ENCODE measurements at regions not wholly inside any gene's neighbourhood (a gene's known extent, or its start where the extent isn't known, plus 50 kb on each side); places are given as distances from the start of the nearest gene placed in this dataset.
"Not testable (repeated sequence)": the region's sequence is repeated elsewhere in the genome, so short reads cannot be mapped to it uniquely, and the experiment has no call there.

GRCh38 chr18:78820161-78820834 is 159.3 kb upstream of the SALL3 start:
- Histone ChIP-seq H3K27ac (ENCODE audit: low read depth in 1 of 2, low read length in 2 of 2) (no peak overlapping the region), H3K4me1 (ENCODE audit: control insufficient read depth in 1 of 2, insufficient read depth in 2 of 2, low read length in 2 of 2) (no peaks in the 10 kb centered on the region), H3K36me3 (ENCODE audit: control insufficient read depth in 1 of 2, insufficient read depth in 2 of 2, low read length in 1 of 2) (no peaks in the 10 kb centered on the region), H3K4me3 (ENCODE audit: low read length in 2 of 2) (no peak overlapping the region), H3K27me3 (ENCODE audit: control insufficient read depth in 1 of 2, insufficient read depth in 2 of 2, low read length in 1 of 2) (no peaks in the 10 kb centered on the region), H3K9me3 (ENCODE audit: control insufficient read depth, low read length) (no peaks in the 10 kb centered on the region)
- no peak for DNase-seq
- intact Hi-C loops (cut with DNase I): no loop called here
- ATAC-seq (ENCODE audit: low FRiP score): no peak
- WGBS, 2 donors: 68 to 75% methylated on average over 14 of the region's 14 CpGs

- Histone ChIP-seq H3K4me3 (ENCODE audit: low read length in 2 of 2) (no peak overlapping the region), H3K9me3 (ENCODE audit: control insufficient read depth, low read length) (no peaks in the 10 kb centered on the region), H3K4me1 (ENCODE audit: control insufficient read depth in 1 of 2, insufficient read depth in 2 of 2, low read length in 2 of 2) (no peaks in the 10 kb centered on the region), H3K27me3 (ENCODE audit: control insufficient read depth in 1 of 2, insufficient read depth in 2 of 2, low read length in 1 of 2) (no peaks in the 10 kb centered on the region), H3K36me3 (ENCODE audit: control insufficient read depth in 1 of 2, insufficient read depth in 2 of 2, low read length in 1 of 2) (no peaks in the 10 kb centered on the region), H3K27ac (ENCODE audit: low read depth in 1 of 2, low read length in 2 of 2) (no peak overlapping the region)
- DNase-seq (no peak), ATAC-seq (ENCODE audit: low FRiP score) (no peak)
- 66 to 72% methylated on average over 9 of the region's 9 CpGs for WGBS, 2 donors
- intact Hi-C loops (cut with DNase I): no loop called here
Measured at GRCh38 chr18:78821396-78821795, 158.2 kb upstream of the SALL3 start.

- 77 to 83% methylated on average over 27 of the region's 27 CpGs for WGBS, 2 donors
- no peaks in the 10 kb centered on the region for H3K4me1 ChIP-seq (ENCODE audit: control insufficient read depth in 1 of 2, insufficient read depth in 2 of 2, low read length in 2 of 2)
- H3K27ac ChIP-seq (ENCODE audit: low read depth in 1 of 2, low read length in 2 of 2): no peak overlapping the region
- no peaks in the 10 kb centered on the region for H3K27me3 ChIP-seq (ENCODE audit: control insufficient read depth in 1 of 2, insufficient read depth in 2 of 2, low read length in 1 of 2)
- ATAC-seq (ENCODE audit: low FRiP score) (no peak), DNase-seq (no peak)
- H3K4me3 ChIP-seq (ENCODE audit: low read length in 2 of 2): no peak overlapping the region
- intact Hi-C loops (cut with DNase I): no loop called here
- no peaks in the 10 kb centered on the region for H3K9me3 ChIP-seq (ENCODE audit: control insufficient read depth, low read length)
- no peaks in the 10 kb centered on the region for H3K36me3 ChIP-seq (ENCODE audit: control insufficient read depth in 1 of 2, insufficient read depth in 2 of 2, low read length in 1 of 2)
Measured at GRCh38 chr18:78822171-78822948, 157.3 kb upstream of the SALL3 start.

- no peaks in the 10 kb centered on the region for H3K4me1 ChIP-seq (ENCODE audit: control insufficient read depth in 1 of 2, insufficient read depth in 2 of 2, low read length in 2 of 2)
- no peaks in the 10 kb centered on the region for H3K36me3 ChIP-seq (ENCODE audit: control insufficient read depth in 1 of 2, insufficient read depth in 2 of 2, low read length in 1 of 2)
- no peak overlapping the region for H3K27ac ChIP-seq (ENCODE audit: low read depth in 1 of 2, low read length in 2 of 2)
- no peak for ATAC-seq (ENCODE audit: low FRiP score)
- no peak for DNase-seq
- H3K4me3 ChIP-seq (ENCODE audit: low read length in 2 of 2): no peak overlapping the region
- no peaks in the 10 kb centered on the region for H3K9me3 ChIP-seq (ENCODE audit: control insufficient read depth, low read length)
- 89 to 90% methylated on average over 15 of the region's 15 CpGs for WGBS, 2 donors
- intact Hi-C loops (cut with DNase I): no loop called here
- no peaks in the 10 kb centered on the region for H3K27me3 ChIP-seq (ENCODE audit: control insufficient read depth in 1 of 2, insufficient read depth in 2 of 2, low read length in 1 of 2)
Measured at GRCh38 chr18:78822949-78823285, 156.7 kb upstream of the SALL3 start.

GRCh38 chr18:78825168-78825567 is 154.4 kb upstream of the SALL3 start:
- Histone ChIP-seq H3K36me3 (ENCODE audit: control insufficient read depth in 1 of 2, insufficient read depth in 2 of 2, low read length in 1 of 2) (no peaks in the 10 kb centered on the region), H3K27me3 (ENCODE audit: control insufficient read depth in 1 of 2, insufficient read depth in 2 of 2, low read length in 1 of 2) (no peaks in the 10 kb centered on the region), H3K4me3 (ENCODE audit: low read length in 2 of 2) (no peak overlapping the region), H3K4me1 (ENCODE audit: control insufficient read depth in 1 of 2, insufficient read depth in 2 of 2, low read length in 2 of 2) (no peaks in the 10 kb centered on the region), H3K9me3 (ENCODE audit: control insufficient read depth, low read length) (no peaks in the 10 kb centered on the region), H3K27ac (ENCODE audit: low read depth in 1 of 2, low read length in 2 of 2) (no peak overlapping the region)
- WGBS, 2 donors: 78 to 83% methylated on average over 6 of the region's 6 CpGs
- ATAC-seq (ENCODE audit: low FRiP score) (no peak), DNase-seq (no peak)
- intact Hi-C loops (cut with DNase I): no loop called here

GRCh38 chr18:78826631-78827030 is 153.0 kb upstream of the SALL3 start:
- WGBS, 2 donors: 79 to 83% methylated on average over 4 of the region's 4 CpGs
- Histone ChIP-seq H3K4me1 (ENCODE audit: control insufficient read depth in 1 of 2, insufficient read depth in 2 of 2, low read length in 2 of 2) (no peaks in the 10 kb centered on the region), H3K36me3 (ENCODE audit: control insufficient read depth in 1 of 2, insufficient read depth in 2 of 2, low read length in 1 of 2) (no peaks in the 10 kb centered on the region), H3K4me3 (ENCODE audit: low read length in 2 of 2) (no peak overlapping the region), H3K27ac (ENCODE audit: low read depth in 1 of 2, low read length in 2 of 2) (no peak overlapping the region), H3K27me3 (ENCODE audit: control insufficient read depth in 1 of 2, insufficient read depth in 2 of 2, low read length in 1 of 2) (no peaks in the 10 kb centered on the region), H3K9me3 (ENCODE audit: control insufficient read depth, low read length) (no peaks in the 10 kb centered on the region)
- no peak for DNase-seq
- intact Hi-C loops (cut with DNase I): no loop called here
- ATAC-seq (ENCODE audit: low FRiP score): no peak

- Histone ChIP-seq H3K36me3 (ENCODE audit: control insufficient read depth in 1 of 2, insufficient read depth in 2 of 2, low read length in 1 of 2) (no peaks in the 10 kb centered on the region), H3K9me3 (ENCODE audit: control insufficient read depth, low read length) (no peaks in the 10 kb centered on the region), H3K27ac (ENCODE audit: low read depth in 1 of 2, low read length in 2 of 2) (no peak overlapping the region), H3K4me3 (ENCODE audit: low read length in 2 of 2) (no peak overlapping the region), H3K27me3 (ENCODE audit: control insufficient read depth in 1 of 2, insufficient read depth in 2 of 2, low read length in 1 of 2) (no peaks in the 10 kb centered on the region), H3K4me1 (ENCODE audit: control insufficient read depth in 1 of 2, insufficient read depth in 2 of 2, low read length in 2 of 2) (no peaks in the 10 kb centered on the region)
- intact Hi-C loops (cut with DNase I): no loop called here
- ATAC-seq (ENCODE audit: low FRiP score): no peak
- 93 to 95% methylated on average over 10 of the region's 10 CpGs for WGBS, 2 donors
- DNase-seq: no peak
Measured at GRCh38 chr18:78827141-78827540, 152.5 kb upstream of the SALL3 start.

GRCh38 chr18:78828131-78828530 is 151.5 kb upstream of the SALL3 start:
- DNase-seq (no peak), ATAC-seq (ENCODE audit: low FRiP score) (no peak)
- Histone ChIP-seq H3K36me3 (ENCODE audit: control insufficient read depth in 1 of 2, insufficient read depth in 2 of 2, low read length in 1 of 2) (no peaks in the 10 kb centered on the region), H3K4me1 (ENCODE audit: control insufficient read depth in 1 of 2, insufficient read depth in 2 of 2, low read length in 2 of 2) (no peaks in the 10 kb centered on the region), H3K4me3 (ENCODE audit: low read length in 2 of 2) (no peak overlapping the region), H3K27me3 (ENCODE audit: control insufficient read depth in 1 of 2, insufficient read depth in 2 of 2, low read length in 1 of 2) (no peaks in the 10 kb centered on the region), H3K27ac (ENCODE audit: low read depth in 1 of 2, low read length in 2 of 2) (no peak overlapping the region), H3K9me3 (ENCODE audit: control insufficient read depth, low read length) (no peaks in the 10 kb centered on the region)
- WGBS, 2 donors: 67 to 78% methylated on average over 3 of the region's 3 CpGs
- intact Hi-C loops (cut with DNase I): no loop called here

- H3K27me3 ChIP-seq (ENCODE audit: control insufficient read depth in 1 of 2, insufficient read depth in 2 of 2, low read length in 1 of 2); H3K9me3 ChIP-seq (ENCODE audit: control insufficient read depth, low read length); H3K4me3 ChIP-seq (ENCODE audit: low read length in 2 of 2); H3K4me1 ChIP-seq (ENCODE audit: control insufficient read depth in 1 of 2, insufficient read depth in 2 of 2, low read length in 2 of 2); intact Hi-C loops (cut with DNase I); H3K36me3 ChIP-seq (ENCODE audit: control insufficient read depth in 1 of 2, insufficient read depth in 2 of 2, low read length in 1 of 2); DNase-seq; H3K27ac ChIP-seq (ENCODE audit: low read depth in 1 of 2, low read length in 2 of 2); ATAC-seq (ENCODE audit: low FRiP score): not testable (repeated sequence)
- 71 to 72% methylated on average over 16 of the region's 16 CpGs for WGBS, 2 donors
Measured at GRCh38 chr18:78829026-78829425, 150.6 kb upstream of the SALL3 start.

Measured in aorta (tissue), 5 donors.